SU-DHL-6 (cell line): ENCODE measurements at regions not wholly inside any gene's neighbourhood (a gene's known extent, or its start where the extent isn't known, plus 50 kb on each side); places are given as distances from the start of the nearest gene placed in this dataset.

Source experiments
- H2AFZ ChIP-seq: fragments of 200-600 bp; sonication (generic); 2 replicates; pipeline ENCODE4 v1.6.1; 2014; ENCODE audit warnings: low read depth, mild to moderate bottlenecking, moderate library complexity, mixed read lengths, antibody characterized with exemption, low read length; ENCODE audit not compliant: severe bottlenecking
- H3F3A ChIP-seq: fragments of 200-600 bp; shearing (Covaris generic); 2 replicates; pipeline ENCODE4 v1.6.0; 2016; ENCODE audit warnings: antibody characterized with exemption, mild to moderate bottlenecking; ENCODE audit not compliant: insufficient read depth
- H3K27ac ChIP-seq: fragments of 200-600 bp; sonication (generic); 2 replicates; pipeline ENCODE4 v1.5.1; 2016; ENCODE audit warnings: low read depth, mild to moderate bottlenecking, low read length, moderate library complexity, mixed read lengths
- H3K27me3 ChIP-seq: fragments of 200-600 bp; sonication (generic), shearing (Covaris generic); 2 replicates; pipeline ENCODE4 v1.6.0; 2014; ENCODE audit warnings: mild to moderate bottlenecking, low read length
- H3K36me3 ChIP-seq: fragments of 200-600 bp; sonication (generic); 2 replicates; pipeline ENCODE4 v1.6.1; 2014; ENCODE audit warnings: mild to moderate bottlenecking, low read length, mixed read lengths
- H3K4me2 ChIP-seq: fragments of 300-600, 200-600 bp; shearing (Covaris generic), sonication (generic); 2 replicates; pipeline ENCODE4 v1.6.0; 2014; ENCODE audit warnings: low read length, low read depth, mild to moderate bottlenecking; ENCODE audit not compliant: poor library complexity, severe bottlenecking
- H3K4me3 ChIP-seq: fragments of 200-600 bp; sonication (generic); 2 replicates; pipeline ENCODE4 v1.5.1; 2014; ENCODE audit warnings: antibody characterized with exemption, low read length, mild to moderate bottlenecking, mixed read lengths; ENCODE audit not compliant: insufficient read depth, poor library complexity, severe bottlenecking
- H3K79me2 ChIP-seq: fragments of 200-600 bp; sonication (generic); 2 replicates; pipeline ENCODE4 v1.6.1; 2014; ENCODE audit warnings: mild to moderate bottlenecking, low read length, moderate library complexity; ENCODE audit not compliant: insufficient read depth
- H3K9ac ChIP-seq: fragments of 200-600 bp; sonication (generic); 2 replicates; pipeline ENCODE4 v1.7.0; 2014; ENCODE audit warnings: mild to moderate bottlenecking, low read length
- H3K9me2 ChIP-seq: fragments of 200-600 bp; sonication (generic); replicated peaks from 2 replicates; pipeline ENCODE4 v1.6.1; 2014; ENCODE audit warnings: low read length; ENCODE audit not compliant: insufficient read depth
- H3K9me3 ChIP-seq: fragments of 200-600 bp; sonication (generic); 2 replicates; pipeline ENCODE4 v1.6.1; 2014; ENCODE audit warnings: low read length, mixed read lengths; ENCODE audit not compliant: insufficient read depth
- H4K20me1 ChIP-seq: fragments of 200-600 bp; sonication (generic); 2 replicates; pipeline ENCODE4 v1.6.1; 2014; ENCODE audit warnings: low read depth, mild to moderate bottlenecking, antibody characterized with exemption, low read length, moderate library complexity, mixed read lengths
- EZH2phosphoT487 ChIP-seq: fragments of 200-600 bp; sonication (generic), shearing (Covaris generic); conservative IDR thresholded peaks from 2 replicates; pipeline ENCODE4 v1.6.1; 2018; ENCODE audit warnings: mild to moderate bottlenecking, antibody characterized with exemption, low read length, moderate library complexity, mixed read lengths
- TF ChIP-seq, protein P1 (sequence below): fragments of 200-600 bp; sonication (generic); IDR thresholded peaks from one replicate; pipeline ENCODE4 v1.5.1; 2017; ENCODE audit warnings: antibody characterized with exemption, mild to moderate bottlenecking, low read length, moderate library complexity; ENCODE audit not compliant: insufficient read depth, poor library complexity, severe bottlenecking

DNA sequence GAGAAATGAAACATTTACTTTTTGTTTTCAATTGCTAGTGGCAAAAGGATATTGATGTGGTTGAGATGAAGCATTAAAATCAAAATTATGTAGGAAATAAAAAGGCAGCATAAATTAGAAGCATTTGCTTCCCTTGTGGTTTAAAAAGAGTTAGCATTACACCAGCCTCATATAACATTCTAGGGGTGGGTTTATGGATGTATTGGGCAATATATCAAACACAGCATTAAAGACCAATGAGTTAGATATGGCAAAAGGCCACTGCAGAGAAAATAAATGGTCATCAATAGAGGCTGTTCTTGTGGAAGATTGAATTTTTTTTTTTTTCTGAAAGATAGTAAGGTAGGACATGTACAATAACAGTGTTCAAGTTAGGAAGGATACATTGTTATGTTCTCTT, 473.0 kb downstream of the TLR4 start:
- Histone ChIP-seq H3K9me3 (no peaks in the 10 kb centered on the region), H3K9ac (no peak overlapping the region), H3K36me3 (no peaks in the 10 kb centered on the region), H2AFZ (no peak overlapping the region), H3K4me2 (no peak overlapping the region), H3K27ac (no peak overlapping the region), H3F3A (no peaks in the 10 kb centered on the region), H3K27me3 (no peaks in the 10 kb centered on the region), H4K20me1 (no peaks in the 10 kb centered on the region), H3K9me2 (no peaks in the 10 kb centered on the region), H3K79me2 (no peaks in the 10 kb centered on the region), H3K4me3 (no peak overlapping the region)
- no peak for TF ChIP-seq EZH2phosphoT487
- TF ChIP-seq, protein P1, sequence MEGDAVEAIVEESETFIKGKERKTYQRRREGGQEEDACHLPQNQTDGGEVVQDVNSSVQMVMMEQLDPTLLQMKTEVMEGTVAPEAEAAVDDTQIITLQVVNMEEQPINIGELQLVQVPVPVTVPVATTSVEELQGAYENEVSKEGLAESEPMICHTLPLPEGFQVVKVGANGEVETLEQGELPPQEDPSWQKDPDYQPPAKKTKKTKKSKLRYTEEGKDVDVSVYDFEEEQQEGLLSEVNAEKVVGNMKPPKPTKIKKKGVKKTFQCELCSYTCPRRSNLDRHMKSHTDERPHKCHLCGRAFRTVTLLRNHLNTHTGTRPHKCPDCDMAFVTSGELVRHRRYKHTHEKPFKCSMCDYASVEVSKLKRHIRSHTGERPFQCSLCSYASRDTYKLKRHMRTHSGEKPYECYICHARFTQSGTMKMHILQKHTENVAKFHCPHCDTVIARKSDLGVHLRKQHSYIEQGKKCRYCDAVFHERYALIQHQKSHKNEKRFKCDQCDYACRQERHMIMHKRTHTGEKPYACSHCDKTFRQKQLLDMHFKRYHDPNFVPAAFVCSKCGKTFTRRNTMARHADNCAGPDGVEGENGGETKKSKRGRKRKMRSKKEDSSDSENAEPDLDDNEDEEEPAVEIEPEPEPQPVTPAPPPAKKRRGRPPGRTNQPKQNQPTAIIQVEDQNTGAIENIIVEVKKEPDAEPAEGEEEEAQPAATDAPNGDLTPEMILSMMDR, result no peak

DNA sequence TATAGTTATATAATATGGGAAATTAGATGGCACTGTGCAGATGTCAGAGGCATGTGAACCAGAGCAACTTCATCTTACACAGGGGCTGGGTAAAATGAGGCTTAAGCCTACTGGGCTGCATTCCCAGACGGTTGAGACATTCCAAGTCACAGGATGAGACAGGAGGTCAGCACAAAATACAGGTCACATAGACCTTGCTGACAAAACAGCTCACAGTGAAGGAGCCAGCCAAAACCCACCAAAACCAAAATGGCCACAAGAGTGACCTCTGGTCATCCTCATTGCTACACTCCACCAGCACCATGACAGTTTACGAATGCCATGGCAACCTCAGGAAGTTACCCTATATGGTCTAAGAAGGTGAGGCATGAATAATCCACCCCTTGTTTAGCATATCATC, 479.4 kb downstream of the TLR4 start:
- Histone ChIP-seq H3K27me3 (no peaks in the 10 kb centered on the region), H3K79me2 (no peaks in the 10 kb centered on the region), H3F3A (no peaks in the 10 kb centered on the region), H3K27ac (no peak overlapping the region), H3K9me3 (no peaks in the 10 kb centered on the region), H2AFZ (no peak overlapping the region), H3K4me3 (no peak overlapping the region), H4K20me1 (no peaks in the 10 kb centered on the region), H3K9ac (no peak overlapping the region), H3K9me2 (no peaks in the 10 kb centered on the region), H3K36me3 (no peaks in the 10 kb centered on the region), H3K4me2 (no peak overlapping the region)
- TF ChIP-seq, protein P1, result no peak
- no peak for TF ChIP-seq EZH2phosphoT487

DNA sequence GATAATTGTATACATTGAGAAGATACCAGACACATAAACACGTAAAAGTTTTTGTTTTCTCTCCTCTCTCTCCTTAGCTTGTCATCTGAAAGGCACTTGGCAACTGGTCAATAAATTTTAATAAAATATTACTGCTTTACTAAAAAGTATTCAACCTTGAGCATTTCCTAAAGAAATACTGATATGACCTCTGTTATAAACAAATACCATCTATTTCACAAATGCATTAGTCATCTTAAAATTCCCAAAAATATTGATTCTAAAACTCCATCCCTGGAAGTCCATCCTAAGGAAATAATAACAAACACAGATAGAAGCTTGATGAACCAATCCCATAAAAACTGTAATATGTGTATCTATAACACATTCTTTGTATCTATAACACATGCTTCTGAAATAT, 483.2 kb downstream of the TLR4 start:
- Histone ChIP-seq H3K9me2 (no peaks in the 10 kb centered on the region), H4K20me1 (no peaks in the 10 kb centered on the region), H3K36me3 (no peaks in the 10 kb centered on the region), H3K79me2 (no peaks in the 10 kb centered on the region), H3K27ac (no peak overlapping the region), H3K9me3 (no peaks in the 10 kb centered on the region), H3F3A (no peaks in the 10 kb centered on the region), H2AFZ (no peak overlapping the region), H3K4me2 (no peak overlapping the region), H3K4me3 (no peak overlapping the region), H3K9ac (no peak overlapping the region), H3K27me3 (no peaks in the 10 kb centered on the region)
- no peak for TF ChIP-seq EZH2phosphoT487
- TF ChIP-seq, protein P1, result no peak

DNA sequence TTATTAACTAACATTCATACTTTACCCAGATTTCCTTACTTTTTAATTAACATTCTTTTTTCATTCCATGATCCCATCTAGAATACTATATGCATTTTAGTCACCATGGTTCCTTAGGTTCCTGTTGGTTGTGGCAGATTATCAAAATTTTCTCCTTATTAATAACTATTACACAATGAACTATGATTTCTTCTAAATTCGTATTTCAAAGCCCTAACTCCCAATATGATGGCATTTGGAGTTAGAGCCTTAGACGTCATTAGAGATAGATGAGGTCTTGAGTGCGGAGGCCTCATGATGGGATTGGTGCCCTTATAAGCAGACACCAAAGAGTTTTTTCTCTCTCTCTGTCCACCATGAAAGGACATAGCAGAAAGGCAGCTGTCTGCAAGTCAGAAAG, 485.4 kb downstream of the TLR4 start:
- Histone ChIP-seq H3K9ac (no peak overlapping the region), H3K9me3 (no peaks in the 10 kb centered on the region)
- TF ChIP-seq EZH2phosphoT487, result no peak
- TF ChIP-seq, protein P1, result no peak

More for the DNA sequence above, 485.4 kb downstream of the TLR4 start:
- Histone ChIP-seq H3F3A (no peaks in the 10 kb centered on the region), H4K20me1 (no peaks in the 10 kb centered on the region), H3K9me2 (no peaks in the 10 kb centered on the region), H2AFZ (no peak overlapping the region), H3K27me3 (no peaks in the 10 kb centered on the region), H3K27ac (no peak overlapping the region), H3K4me3 (no peak overlapping the region), H3K79me2 (no peaks in the 10 kb centered on the region), H3K4me2 (no peak overlapping the region), H3K36me3 (no peaks in the 10 kb centered on the region)
